GM19025 (cell line): ENCODE measurements at regions not wholly inside any gene's neighbourhood (a gene's known extent, or its start where the extent isn't known, plus 50 kb on each side); places are given as distances from the start of the nearest gene placed in this dataset.

ENCODE experiments used
- ATAC-seq: cut with Tn5 transposase; IDR thresholded peaks from one replicate; pipeline ENCODE4 v1.9.1; 2021; ENCODE audit warnings: mild to moderate bottlenecking, low read depth, moderate library complexity; ENCODE audit not compliant: unreplicated experiment

DNA sequence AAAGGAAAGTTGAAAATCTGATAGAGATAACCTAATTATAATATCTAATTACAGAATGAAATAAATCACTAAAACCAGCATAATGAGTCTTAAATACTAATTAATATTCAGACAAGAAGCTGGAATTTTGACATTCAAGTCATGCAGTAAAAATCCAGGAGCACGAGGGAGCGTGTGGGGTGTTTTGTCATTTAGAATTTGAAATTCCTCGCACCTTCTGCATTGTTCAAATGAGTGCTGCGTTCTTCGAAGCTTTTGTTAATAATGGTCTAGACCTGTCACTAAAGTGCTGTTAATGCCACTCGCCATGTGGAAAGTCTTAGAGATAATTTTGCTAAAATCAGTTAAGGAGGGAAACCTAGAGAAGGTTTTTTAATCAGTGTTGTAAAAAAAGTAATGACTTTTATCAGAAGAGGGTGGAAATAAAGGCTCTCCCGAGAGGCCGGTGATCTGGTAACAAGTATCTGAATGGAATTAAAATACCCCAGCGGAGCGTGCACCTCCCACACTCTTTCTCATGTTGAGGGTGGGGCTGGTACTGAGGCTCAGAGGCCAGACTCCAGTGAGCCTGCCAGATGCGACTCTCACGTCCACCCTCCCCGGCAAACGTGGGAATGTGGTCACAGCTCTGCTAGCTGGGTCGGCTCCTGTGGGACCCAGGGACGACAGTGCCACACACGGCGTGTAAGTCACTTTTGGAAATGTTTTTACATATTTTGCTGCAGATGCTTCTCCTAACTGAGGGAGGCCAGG is 69.4 kb upstream of the MYT1L start:
- ATAC-seq, result no peak

DNA sequence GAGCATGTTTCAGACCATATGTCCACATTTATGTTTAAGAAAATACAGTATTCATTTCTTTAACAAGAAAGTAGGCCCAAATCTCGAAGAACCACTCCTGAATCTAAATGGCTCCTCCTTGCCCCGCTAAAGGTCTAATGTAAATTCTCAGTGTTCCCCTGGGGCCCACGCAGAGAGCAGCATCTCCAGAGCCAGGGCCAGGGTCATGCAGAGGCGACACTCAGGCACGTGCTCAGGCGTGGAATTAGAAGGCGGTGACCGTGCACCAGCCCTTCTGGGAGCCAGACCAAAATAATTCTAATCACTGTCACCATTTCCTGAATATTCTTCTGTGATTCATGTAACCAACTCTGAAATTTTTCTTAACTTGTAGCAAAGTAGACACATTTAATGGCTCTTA is 68.3 kb upstream of the MYT1L start:
- ATAC-seq, result no peak

DNA sequence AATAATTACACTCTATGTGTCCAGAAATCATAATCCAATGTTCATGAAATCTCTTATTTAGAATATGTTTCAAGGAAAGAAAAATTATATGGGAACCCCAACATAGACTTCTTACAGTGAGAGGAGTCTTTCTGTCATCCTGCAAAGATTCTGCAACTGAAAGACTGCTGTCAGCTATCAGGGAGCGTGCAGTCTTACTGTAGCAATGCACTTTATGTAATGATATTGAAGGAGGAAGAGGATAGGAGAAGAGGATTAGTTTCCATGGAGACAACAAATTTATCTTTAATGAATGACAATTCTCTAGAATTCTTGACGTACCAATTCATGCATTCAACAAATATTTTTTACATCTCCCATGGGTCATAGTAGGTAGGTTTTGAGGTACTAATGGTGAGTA is 61.3 kb upstream of the MYT1L start:
- ATAC-seq, result no peak

DNA sequence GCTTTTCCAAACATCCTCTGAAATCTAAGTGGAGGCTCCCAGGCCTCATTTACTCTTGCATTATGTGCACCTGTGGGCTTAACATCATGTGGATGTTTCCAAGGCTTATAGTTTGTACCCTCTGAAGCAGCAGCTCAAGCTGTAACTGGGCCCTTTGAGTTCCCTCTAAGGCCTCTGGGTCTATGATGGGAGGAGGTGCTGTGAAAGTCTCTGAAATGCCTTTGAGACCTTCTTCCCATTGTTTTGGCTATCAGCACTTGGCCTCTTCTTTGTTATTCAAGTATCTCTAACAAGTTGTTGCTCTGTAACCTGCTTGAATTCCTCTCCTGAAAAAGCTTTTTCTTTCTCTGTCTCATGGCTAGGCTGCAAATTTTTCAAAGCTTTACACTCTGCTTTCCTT is 58.1 kb upstream of the MYT1L start:
- no peak for ATAC-seq
